A549 (cell line): ENCODE measurements at regions not wholly inside any gene's neighbourhood (a gene's known extent, or its start where the extent isn't known, plus 50 kb on each side); places are given as distances from the start of the nearest gene placed in this dataset.

Experiments
- CTCF ChIP-seq: fragments of >200 bp; sonication (Bioruptor Twin); formaldehyde crosslinking; IDR thresholded peaks from 3 replicates; pipeline ENCODE4 v1.5.1; 2016
- FOSL2 ChIP-seq, 2 experiments: fragments of 450-650 bp in 1 of 2; fragments of >200 bp in 1 of 2; sonication (Bioruptor Twin) in 1 of 2; formaldehyde crosslinking; IDR thresholded peaks; 2 replicates each; pipeline versions ENCODE4 v1.5.0 to v1.6.1; 2016 to 2020; ENCODE audit warnings: mild to moderate bottlenecking in 1 of 2, moderate library complexity in 1 of 2
- POLR2A ChIP-seq: IDR thresholded peaks from 2 replicates; pipeline ENCODE4 v1.6.1; 2012; ENCODE audit warnings: mild to moderate bottlenecking, low read length
- SREBF2 ChIP-seq: fragments of 450-650 bp; IDR thresholded peaks from 2 replicates; pipeline ENCODE4 v1.6.1; 2014; ENCODE audit warnings: mild to moderate bottlenecking, moderate library complexity

GRCh38 chr3:159657176-159657575 lies 331.5 kb upstream of the IL12A start:
- TF ChIP-seq POLR2A (no peak), SREBF2 (no peak), CTCF (no peak), FOSL2 (IDR thresholded peaks at IDR 0.05) (no peak), FOSL2 (CRISPR knock-in tag; IDR thresholded peaks at IDR 0.05) (no peak)
